Neural progenitor cell (in vitro differentiated cells): ENCODE measurements at regions not wholly inside any gene's neighbourhood (a gene's known extent, or its start where the extent isn't known, plus 50 kb on each side); places are given as distances from the start of the nearest gene placed in this dataset.

ENCODE experiments used
- DNase-seq: peaks from one replicate; pipeline ENCODE4 v3.0.0-alpha.2; 2016; ENCODE audit warnings: low spot score
- H2AFZ ChIP-seq: fragments of 200-600 bp; sonication (generic); replicated peaks from 2 replicates; pipeline ENCODE4 v1.6.1; 2016; ENCODE audit warnings: antibody characterized with exemption
- H3F3A ChIP-seq: fragments of 200-600 bp; sonication (generic); 2 replicates; pipeline ENCODE4 v1.6.1; 2016; ENCODE audit warnings: antibody characterized with exemption, low read depth
- H3K27ac ChIP-seq: fragments of 200-600 bp; sonication (generic); 2 replicates; pipeline ENCODE4 v1.5.1; 2016; ENCODE audit warnings: mild to moderate bottlenecking
- H3K27me3 ChIP-seq: fragments of 200-600 bp; sonication (generic); 2 replicates; pipeline ENCODE4 v1.6.1; 2016; ENCODE audit warnings: mild to moderate bottlenecking, moderate library complexity
- H3K36me3 ChIP-seq: fragments of 200-600 bp; sonication (generic); 2 replicates; pipeline ENCODE4 v1.5.1; 2016
- H3K4me1 ChIP-seq: fragments of 200-600 bp; sonication (generic); 2 replicates; pipeline ENCODE4 v1.6.1; 2016; ENCODE audit warnings: mixed run types
- H3K4me2 ChIP-seq: fragments of 200-600 bp; sonication (generic); 2 replicates; pipeline ENCODE4 v1.6.1; 2016
- H3K4me3 ChIP-seq: fragments of 200-600 bp; sonication (generic); 2 replicates; pipeline ENCODE4 v1.5.1; 2016
- H3K79me2 ChIP-seq: fragments of 200-600 bp; sonication (generic); 2 replicates; pipeline ENCODE4 v1.6.1; 2016; ENCODE audit warnings: low read depth
- H3K9ac ChIP-seq: fragments of 200-600 bp; sonication (generic); 2 replicates; pipeline ENCODE4 v1.6.1; 2016
- H3K9me3 ChIP-seq: fragments of 200-600 bp; sonication (generic); 2 replicates; pipeline ENCODE4 v1.5.1; 2016; ENCODE audit warnings: low read depth
- H4K20me1 ChIP-seq: fragments of 200-600 bp; sonication (generic); 2 replicates; pipeline ENCODE4 v1.6.1; 2016; ENCODE audit warnings: low read depth
- H3K27ac Mint-ChIP-seq: 3 replicates; pipeline ENCODE4 v1.8.0; 2021; ENCODE audit warnings: mixed read lengths
- H3K27me3 Mint-ChIP-seq: 2 replicates; pipeline ENCODE4 v1.8.0; 2022; ENCODE audit warnings: low read depth, mild to moderate bottlenecking, inconsistent platforms, moderate library complexity, mixed read lengths; ENCODE audit not compliant: insufficient read depth
- H3K36me3 Mint-ChIP-seq: 3 replicates; pipeline ENCODE4 v1.8.0; 2021; ENCODE audit warnings: mixed read lengths
- H3K4me1 Mint-ChIP-seq: 3 replicates; pipeline ENCODE4 v1.8.0; 2021; ENCODE audit warnings: mixed read lengths
- H3K4me3 Mint-ChIP-seq: 3 replicates; pipeline ENCODE4 v1.8.0; 2021; ENCODE audit warnings: mild to moderate bottlenecking, moderate library complexity, mixed read lengths
- H3K9me3 Mint-ChIP-seq: 3 replicates; pipeline ENCODE4 v1.8.0; 2020; ENCODE audit warnings: mixed read lengths
- CTCF ChIP-seq: fragments of 200-600 bp; sonication (generic); IDR thresholded peaks from 2 replicates; pipeline ENCODE4 v1.5.1; 2017; ENCODE audit warnings: antibody characterized with exemption, mild to moderate bottlenecking
- EZH2 ChIP-seq: fragments of 200-600 bp; sonication (generic); IDR thresholded peaks from 2 replicates; pipeline ENCODE4 v1.6.1; 2017; ENCODE audit warnings: antibody characterized with exemption, mild to moderate bottlenecking, moderate library complexity
- EZH2phosphoT487 ChIP-seq: fragments of 200-600 bp; sonication (generic); IDR thresholded peaks from 2 replicates; pipeline ENCODE4 v1.6.1; 2017; ENCODE audit warnings: antibody characterized with exemption

- Mint-ChIP-seq H3K9me3 (peaks cover 4% of the 10 kb centered on the region), H3K4me1 (peaks cover 47% of the 10 kb centered on the region), H3K4me3 (no peak overlapping the region), H3K36me3 (peaks cover 2% of the 10 kb centered on the region), H3K27ac (peak overlapping the region; percentile 57), H3K27me3 (peaks cover 19% of the 10 kb centered on the region)
- H3K27me3 ChIP-seq: no peaks in the 10 kb centered on the region
- H3K4me1 ChIP-seq: peaks cover 19% of the 10 kb centered on the region
- no peak overlapping the region for H3K4me2 ChIP-seq
- H3K4me3 ChIP-seq: no peak overlapping the region
- H2AFZ ChIP-seq: no peak overlapping the region
- peaks cover 31% of the 10 kb centered on the region for H3F3A ChIP-seq
- H3K27ac ChIP-seq: no peak overlapping the region
- DNase-seq: no peak
- H3K36me3 ChIP-seq: no peaks in the 10 kb centered on the region
- H4K20me1 ChIP-seq: no peaks in the 10 kb centered on the region
- no peaks in the 10 kb centered on the region for H3K79me2 ChIP-seq
- no peak for TF ChIP-seq EZH2phosphoT487
- TF ChIP-seq EZH2: no peak
- TF ChIP-seq CTCF: no peak
- H3K9me3 ChIP-seq: no peaks in the 10 kb centered on the region
- H3K9ac ChIP-seq: no peak overlapping the region
Observed at GRCh38 chr22:27625769-27626674, 175.5 kb downstream of the MN1 start.

- Mint-ChIP-seq H3K27me3 (peaks cover 24% of the 10 kb centered on the region), H3K4me1 (peaks cover 52% of the 10 kb centered on the region), H3K36me3 (peaks cover 2% of the 10 kb centered on the region), H3K4me3 (no peak overlapping the region), H3K27ac (peak overlapping the region; percentile 91), H3K9me3 (peaks cover 4% of the 10 kb centered on the region)
- H3K79me2 ChIP-seq: no peaks in the 10 kb centered on the region
- no peaks in the 10 kb centered on the region for H3K36me3 ChIP-seq
- H3K4me1 ChIP-seq: peaks cover 18% of the 10 kb centered on the region
- no peak overlapping the region for H3K4me3 ChIP-seq
- H3K9me3 ChIP-seq: no peaks in the 10 kb centered on the region
- no peak for TF ChIP-seq EZH2
- no peak for TF ChIP-seq EZH2phosphoT487
- TF ChIP-seq CTCF: no peak
- peaks cover 39% of the 10 kb centered on the region for H3F3A ChIP-seq
- no peaks in the 10 kb centered on the region for H4K20me1 ChIP-seq
- no peak overlapping the region for H3K4me2 ChIP-seq
- DNase-seq: no peak
- H3K9ac ChIP-seq: no peak overlapping the region
- H3K27me3 ChIP-seq: no peaks in the 10 kb centered on the region
- H3K27ac ChIP-seq: no peak overlapping the region
- peak overlapping the region; percentile 63 for H2AFZ ChIP-seq
Observed at GRCh38 chr22:27626675-27627443, 174.7 kb downstream of the MN1 start.

- Histone ChIP-seq H3K79me2 (no peaks in the 10 kb centered on the region), H3K9ac (no peak overlapping the region), H2AFZ (peak overlapping the region; percentile 63), H3F3A (peaks cover 44% of the 10 kb centered on the region), H3K27me3 (no peaks in the 10 kb centered on the region), H4K20me1 (no peaks in the 10 kb centered on the region), H3K9me3 (no peaks in the 10 kb centered on the region), H3K4me2 (no peak overlapping the region), H3K4me3 (no peak overlapping the region), H3K27ac (no peak overlapping the region), H3K36me3 (no peaks in the 10 kb centered on the region), H3K4me1 (peaks cover 18% of the 10 kb centered on the region)
- no peak for TF ChIP-seq EZH2
- peak; percentile 43 for TF ChIP-seq CTCF
- peaks cover 4% of the 10 kb centered on the region for H3K9me3 Mint-ChIP-seq
- H3K27ac Mint-ChIP-seq: peak overlapping the region; percentile 91
- DNase-seq: no peak
- H3K36me3 Mint-ChIP-seq: peaks cover 2% of the 10 kb centered on the region
- H3K4me1 Mint-ChIP-seq: peaks cover 47% of the 10 kb centered on the region
- no peak overlapping the region for H3K4me3 Mint-ChIP-seq
- peaks cover 23% of the 10 kb centered on the region for H3K27me3 Mint-ChIP-seq
Observed at GRCh38 chr22:27627444-27627833, 174.1 kb downstream of the MN1 start.
